PC-3 (cell line): ENCODE measurements at regions not wholly inside any gene's neighbourhood (a gene's known extent, or its start where the extent isn't known, plus 50 kb on each side); places are given as distances from the start of the nearest gene placed in this dataset.

Experiments
- ATAC-seq: fragments of 200-7000 bp; cut with Tn5 transposase; 2 replicates; pipeline ENCODE4 v1.9.1; 2020; ENCODE audit warnings: mild to moderate bottlenecking, moderate library complexity
- BruUV-seq: library from RNA; stranded (reverse); fragments of 400-500 nt; replicated peaks from 2 replicates; lab custom pipeline; 2021; lab: Mats Ljungman, UMichigan
- CTCF ChIA-PET: fragments of 300-600 bp; sonication (Branson Sonifier 250); formaldehyde crosslinking; loops from one replicate; lab custom pipeline; 2022; ENCODE audit warnings: antibody characterized with exemption; lab: Charles Lee
- POLR2A ChIA-PET: fragments of 300-600 bp; sonication (Branson Sonifier 250); formaldehyde crosslinking; loops from one replicate; lab custom pipeline; 2022; ENCODE audit warnings: antibody characterized with exemption; ENCODE audit not compliant: unreplicated experiment; lab: Charles Lee
- DNase-seq: peaks from one replicate; pipeline ENCODE4 v3.0.0-alpha.2; 2015
- H2AFZ ChIP-seq: fragments of 300-600 bp; sonication (generic); 2 replicates; pipeline ENCODE4 v1.6.0; 2016; ENCODE audit warnings: antibody characterized with exemption, low read length
- H3F3A ChIP-seq: fragments of 300-600 bp; sonication (generic); one replicate; pipeline ENCODE4 v1.6.0; 2017; ENCODE audit warnings: antibody characterized with exemption, low read length, control low read depth, mild to moderate bottlenecking; ENCODE audit not compliant: unreplicated experiment
- H3K27ac ChIP-seq: fragments of 300-600 bp; sonication (generic); 2 replicates; pipeline ENCODE4 v1.5.1; 2016; ENCODE audit warnings: mild to moderate bottlenecking, low read length
- H3K27me3 ChIP-seq: fragments of 300-600 bp; sonication (generic); 2 replicates; pipeline ENCODE4 v1.6.1; 2016; ENCODE audit warnings: low read length, mixed read lengths
- H3K36me3 ChIP-seq: fragments of 300-600 bp; sonication (generic); 2 replicates; pipeline ENCODE4 v1.6.1; 2016; ENCODE audit warnings: low read depth, mixed run types, low read length, mixed read lengths
- H3K4me1 ChIP-seq: fragments of 300-600 bp; sonication (generic); 2 replicates; pipeline ENCODE4 v1.5.1; 2016; ENCODE audit warnings: low read length; ENCODE audit not compliant: insufficient read depth
- H3K4me2 ChIP-seq: fragments of 300-600 bp; sonication (generic); 2 replicates; pipeline ENCODE4 v1.6.0; 2016; ENCODE audit warnings: low read length
- H3K4me3 ChIP-seq: fragments of 300-600 bp; sonication (generic); 2 replicates; pipeline ENCODE4 v1.5.1; 2016; ENCODE audit warnings: mild to moderate bottlenecking, low read length, mixed read lengths
- H3K79me2 ChIP-seq: fragments of 300-600 bp; sonication (generic); 2 replicates; pipeline ENCODE4 v1.6.1; 2017; ENCODE audit warnings: low read length, mixed read lengths
- H3K9ac ChIP-seq: fragments of 300-600 bp; sonication (generic); 2 replicates; pipeline ENCODE4 v1.6.0; 2016; ENCODE audit warnings: mild to moderate bottlenecking, low read length
- H3K9me2 ChIP-seq: fragments of 300-600 bp; sonication (generic); replicated peaks from 2 replicates; pipeline ENCODE4 v1.6.1; 2016; ENCODE audit warnings: mixed run types, low read length, mixed read lengths
- H3K9me3 ChIP-seq: fragments of 300-600 bp; sonication (generic); 2 replicates; pipeline ENCODE4 v1.6.1; 2016; ENCODE audit warnings: low read length, mixed read lengths
- H4K20me1 ChIP-seq: fragments of 300-600 bp; sonication (generic); 2 replicates; pipeline ENCODE4 v1.6.1; 2016; ENCODE audit warnings: low read length, mixed read lengths
- CTCF ChIP-seq: fragments of 300-600 bp; sonication (generic); conservative IDR thresholded peaks from 2 replicates; pipeline ENCODE4 v1.5.1; 2017; ENCODE audit warnings: antibody characterized with exemption, low read depth, mild to moderate bottlenecking, low read length
- EZH2 ChIP-seq: fragments of 300-600 bp; sonication (generic); IDR thresholded peaks from one replicate; pipeline ENCODE4 v1.6.1; 2017; ENCODE audit warnings: antibody characterized with exemption, mild to moderate bottlenecking, low read length; ENCODE audit not compliant: unreplicated experiment
- EZH2phosphoT487 ChIP-seq: fragments of 300-600 bp; sonication (generic); IDR thresholded peaks from 2 replicates; pipeline ENCODE4 v1.6.1; 2018; ENCODE audit warnings: mild to moderate bottlenecking, antibody characterized with exemption, low read length, borderline replicate concordance
- intact Hi-C: fragments of 100-400 bp; cut with micrococcal nuclease; formaldehyde crosslinking; loops from 2 replicates; pipeline ENCODE4 v1.9.0; 2023

- peak; percentile 74; the same call in 1 of the 2 replicates for TF ChIP-seq EZH2phosphoT487
- no peak for TF ChIP-seq EZH2
- TF ChIP-seq CTCF, result no peak
- Histone ChIP-seq H3K4me2 (peak overlapping the region; percentile 77), H3K79me2 (no peaks in the 10 kb centered on the region), H2AFZ (no peak overlapping the region), H3K9ac (peak overlapping the region; percentile 70), H3K9me2 (no peaks in the 10 kb centered on the region), H3K9me3 (no peaks in the 10 kb centered on the region), H3K4me3 (peak overlapping the region; percentile 44), H3K27ac (peak overlapping the region; percentile 92), H4K20me1 (no peaks in the 10 kb centered on the region), H3K4me1 (peaks cover 49% of the 10 kb centered on the region), H3F3A (peaks cover 4% of the 10 kb centered on the region), H3K27me3 (no peaks in the 10 kb centered on the region), H3K36me3 (no peaks in the 10 kb centered on the region)
- intact Hi-C loops, result no loop called here
- ChIA-PET POLR2A (interaction anchor here (0.5 to 0.6 kb wide), 2 partner anchors 10 to 398 kb away, joined by 3 read pairs; no protein-coding TSS in a partner anchor), CTCF (interaction anchor here (0.6 kb wide), 1 partner anchor 13 kb away, joined by 12 read pairs; no protein-coding TSS in a partner anchor)
- no TSS peak for BruUV-seq
- peak; percentile 98 for DNase-seq
- peak; percentile 84 for ATAC-seq
Measured at GRCh38 chr15:70494852-70495571, 268.3 kb downstream of the UACA start.

- Histone ChIP-seq H2AFZ (no peak overlapping the region), H3K4me1 (peaks cover 49% of the 10 kb centered on the region), H3K4me2 (peak overlapping the region; percentile 63), H3K9me3 (no peaks in the 10 kb centered on the region), H3K36me3 (no peaks in the 10 kb centered on the region), H3K79me2 (no peaks in the 10 kb centered on the region), H3K9me2 (no peaks in the 10 kb centered on the region), H3K27me3 (no peaks in the 10 kb centered on the region), H4K20me1 (no peaks in the 10 kb centered on the region), H3K4me3 (no peak overlapping the region), H3K27ac (peak overlapping the region; percentile 92), H3F3A (peaks cover 4% of the 10 kb centered on the region), H3K9ac (peak overlapping the region; percentile 67)
- no peak for TF ChIP-seq EZH2
- POLR2A ChIA-PET, result no interaction called here
- intact Hi-C loops, result no loop called here
- no TSS peak for BruUV-seq
- DNase-seq (no peak), ATAC-seq (peak; percentile 27)
- CTCF ChIA-PET, result no interaction called here
Measured at GRCh38 chr15:70494517-70494851, 268.9 kb downstream of the UACA start.

GRCh38 chr15:70493787-70494516, 269.4 kb downstream of the UACA start:
- intact Hi-C loops, result no loop called here
- Histone ChIP-seq H3K9me2 (no peaks in the 10 kb centered on the region), H3K4me3 (no peak overlapping the region), H3K27me3 (no peaks in the 10 kb centered on the region), H3K9me3 (no peaks in the 10 kb centered on the region), H3K4me1 (peaks cover 49% of the 10 kb centered on the region), H3K4me2 (peak overlapping the region; percentile 76), H3K27ac (peak overlapping the region; percentile 92), H3F3A (peaks cover 4% of the 10 kb centered on the region), H3K79me2 (no peaks in the 10 kb centered on the region), H2AFZ (no peak overlapping the region), H3K9ac (peak overlapping the region; percentile 67), H4K20me1 (no peaks in the 10 kb centered on the region), H3K36me3 (no peaks in the 10 kb centered on the region)
- ChIA-PET CTCF (no interaction called here), POLR2A (no interaction called here)
- DNase-seq, result no peak
- TF ChIP-seq EZH2 (no peak), CTCF (no peak), EZH2phosphoT487 (no peak)
- BruUV-seq, result no TSS peak
- no peak for ATAC-seq
